RWPE1 (cell line): ENCODE measurements at regions not wholly inside any gene's neighbourhood (a gene's known extent, or its start where the extent isn't known, plus 50 kb on each side); places are given as distances from the start of the nearest gene placed in this dataset.

Experiments used
- CTCF ChIA-PET: fragments of 350-600 bp; sonication (Branson Sonifier 250); formaldehyde crosslinking; extraction: SDS; loops from one replicate; lab custom pipeline; 2021; lab: Yijun Ruan, JAX
- POLR2A ChIA-PET: fragments of 400-600 bp; formaldehyde crosslinking; extraction: SDS; loops from one replicate; lab custom pipeline; 2020; ENCODE audit warnings: antibody characterized with exemption; ENCODE audit not compliant: low non-redundant PET; lab: Yijun Ruan, JAX
- DNase-seq: peaks from one replicate; pipeline ENCODE4 v3.0.0; 2012; ENCODE audit warnings: low spot score
- H3K27ac ChIP-seq: fragments of 450-650 bp; 2 replicates; pipeline ENCODE4 v1.5.1; 2017
- TF ChIP-seq, protein P1 (sequence below): fragments of 450-650 bp; conservative IDR thresholded peaks from 2 replicates; pipeline ENCODE4 v1.5.1; 2017; ENCODE audit warnings: low read depth, mild to moderate bottlenecking

DNA sequence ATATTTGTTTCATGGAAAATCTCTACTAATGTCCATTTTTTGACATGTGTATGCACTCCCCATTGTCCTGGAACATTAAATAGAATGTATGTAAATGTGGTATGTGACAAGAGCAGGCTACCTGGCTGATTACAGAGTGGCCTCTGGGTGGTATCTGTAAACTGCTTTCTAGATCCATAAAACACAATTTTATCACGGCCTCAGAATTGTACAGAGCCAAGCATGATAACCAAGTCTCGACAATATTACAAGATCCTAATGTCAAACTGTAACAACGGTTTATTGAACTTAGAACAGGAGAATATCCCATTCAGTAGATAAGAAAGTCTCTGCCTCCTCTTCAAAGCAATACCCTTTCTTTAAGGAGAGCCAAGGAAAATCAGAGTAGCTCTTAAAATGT lies 212.4 kb downstream of the PCDH7 start:
- ChIA-PET CTCF (no interaction called here), POLR2A (no interaction called here)
- no peak for DNase-seq
- TF ChIP-seq, protein P1, sequence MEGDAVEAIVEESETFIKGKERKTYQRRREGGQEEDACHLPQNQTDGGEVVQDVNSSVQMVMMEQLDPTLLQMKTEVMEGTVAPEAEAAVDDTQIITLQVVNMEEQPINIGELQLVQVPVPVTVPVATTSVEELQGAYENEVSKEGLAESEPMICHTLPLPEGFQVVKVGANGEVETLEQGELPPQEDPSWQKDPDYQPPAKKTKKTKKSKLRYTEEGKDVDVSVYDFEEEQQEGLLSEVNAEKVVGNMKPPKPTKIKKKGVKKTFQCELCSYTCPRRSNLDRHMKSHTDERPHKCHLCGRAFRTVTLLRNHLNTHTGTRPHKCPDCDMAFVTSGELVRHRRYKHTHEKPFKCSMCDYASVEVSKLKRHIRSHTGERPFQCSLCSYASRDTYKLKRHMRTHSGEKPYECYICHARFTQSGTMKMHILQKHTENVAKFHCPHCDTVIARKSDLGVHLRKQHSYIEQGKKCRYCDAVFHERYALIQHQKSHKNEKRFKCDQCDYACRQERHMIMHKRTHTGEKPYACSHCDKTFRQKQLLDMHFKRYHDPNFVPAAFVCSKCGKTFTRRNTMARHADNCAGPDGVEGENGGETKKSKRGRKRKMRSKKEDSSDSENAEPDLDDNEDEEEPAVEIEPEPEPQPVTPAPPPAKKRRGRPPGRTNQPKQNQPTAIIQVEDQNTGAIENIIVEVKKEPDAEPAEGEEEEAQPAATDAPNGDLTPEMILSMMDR, result no peak
- no peak overlapping the region for H3K27ac ChIP-seq

DNA sequence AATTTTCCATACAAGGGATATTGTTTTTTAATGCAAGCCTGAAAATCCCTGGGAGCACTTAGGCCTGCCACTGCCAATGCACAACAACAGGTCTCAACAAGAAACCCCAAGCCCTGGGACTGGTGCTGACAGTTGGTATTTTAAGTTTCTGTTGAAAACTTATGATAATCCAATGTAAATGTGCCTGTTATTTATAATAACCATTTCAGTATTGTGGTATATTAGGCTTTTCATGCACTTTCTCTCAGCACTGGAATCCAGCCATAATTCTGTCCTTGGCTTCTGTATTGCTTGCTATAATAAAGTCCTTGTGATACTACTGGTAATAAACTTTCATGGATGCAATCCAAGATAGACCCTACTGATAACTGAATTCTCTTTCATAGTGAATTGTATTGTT lies 218.9 kb downstream of the PCDH7 start:
- no peak for DNase-seq
- ChIA-PET CTCF (no interaction called here), POLR2A (no interaction called here)
- H3K27ac ChIP-seq, result no peak overlapping the region
- TF ChIP-seq, protein P1, result no peak

DNA sequence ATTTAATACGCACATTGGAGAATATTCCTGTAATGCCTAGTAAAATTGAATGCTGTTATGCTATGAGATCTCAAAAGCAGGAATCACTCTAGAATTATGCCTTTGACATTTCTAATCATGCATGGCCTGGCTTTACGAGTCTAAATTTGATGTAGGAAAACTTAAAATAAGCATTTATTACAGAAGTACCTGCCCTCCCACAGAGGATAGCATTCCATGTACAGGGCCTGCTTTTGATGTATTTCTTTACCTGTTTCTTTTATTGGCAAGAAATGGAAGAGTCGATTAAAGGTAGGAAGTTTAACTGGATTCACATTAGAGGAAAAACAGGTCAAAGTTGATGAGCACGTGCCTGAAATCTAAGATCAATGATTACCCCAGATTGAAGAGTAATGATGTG lies 219.5 kb downstream of the PCDH7 start:
- TF ChIP-seq, protein P1, result no peak
- ChIA-PET POLR2A (no interaction called here), CTCF (no interaction called here)
- no peak for DNase-seq
- no peak overlapping the region for H3K27ac ChIP-seq

DNA sequence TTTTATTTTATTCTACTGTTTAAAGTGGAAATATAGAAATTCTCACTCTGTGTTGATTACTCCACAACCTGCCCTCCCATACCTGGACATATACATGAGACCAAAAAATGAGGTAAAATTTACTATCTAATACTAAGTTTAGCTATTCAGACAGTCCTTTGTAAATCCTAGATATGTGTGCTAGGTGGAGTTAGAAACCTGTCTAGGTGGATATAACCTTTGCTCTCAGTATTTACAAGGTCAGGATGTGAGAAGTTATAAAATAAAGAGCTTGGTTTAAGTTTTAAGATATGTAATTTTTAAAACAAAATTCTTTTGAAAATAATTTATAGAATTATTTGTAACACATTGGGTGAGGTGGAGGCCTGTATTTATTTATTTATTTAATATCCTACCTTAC lies 221.5 kb downstream of the PCDH7 start:
- TF ChIP-seq, protein P1, result no peak
- CTCF ChIA-PET, result no interaction called here

DNA sequence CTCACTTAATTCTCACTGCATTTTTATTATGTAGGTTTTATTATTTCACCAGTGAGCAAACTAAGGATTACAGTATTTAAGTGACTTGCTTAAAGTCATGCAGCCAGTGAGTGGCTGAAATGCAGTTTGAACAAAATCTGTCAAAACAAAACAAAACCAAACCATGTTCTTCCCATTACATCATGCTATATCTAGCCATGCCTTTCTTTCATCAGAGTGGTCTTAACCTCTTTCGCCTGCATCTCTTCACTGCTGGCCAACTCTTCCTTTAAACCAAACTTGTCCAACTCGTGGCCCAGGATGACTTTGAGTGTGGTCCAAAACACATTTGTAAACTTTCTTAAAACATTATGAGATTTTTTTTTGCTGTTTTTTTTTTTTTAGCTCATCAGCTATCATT lies 223.2 kb downstream of the PCDH7 start:
- POLR2A ChIA-PET, result no interaction called here
- TF ChIP-seq, protein P1, result no peak
- H3K27ac ChIP-seq, result no peak overlapping the region
- CTCF ChIA-PET, result interaction anchor here (0.7 kb wide), 1 partner anchor 21 kb away, joined by 3 read pairs; no protein-coding TSS in a partner anchor
- no peak for DNase-seq

More for the DNA sequence above, 221.5 kb downstream of the PCDH7 start:
- POLR2A ChIA-PET, result no interaction called here
- no peak overlapping the region for H3K27ac ChIP-seq
- DNase-seq, result no peak

DNA sequence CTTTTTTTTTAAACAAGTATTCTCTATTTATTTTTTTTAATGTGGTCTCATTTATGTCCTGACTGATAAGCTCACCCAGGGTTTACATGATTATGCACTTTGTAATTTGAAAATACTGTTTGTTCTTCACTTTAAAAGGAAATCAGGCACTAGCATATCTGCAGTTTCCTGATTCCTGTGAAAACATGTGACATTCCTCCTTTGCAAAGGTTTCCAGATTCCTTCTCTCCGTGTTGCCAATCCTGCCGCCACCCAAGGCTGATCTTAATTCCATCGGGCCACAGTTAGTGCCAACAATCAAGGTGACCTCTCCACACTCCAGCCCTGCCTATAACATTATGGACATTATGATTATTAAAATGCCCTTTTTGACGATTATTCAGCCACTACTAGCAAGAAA lies 225.4 kb downstream of the PCDH7 start:
- ChIA-PET POLR2A (no interaction called here), CTCF (no interaction called here)
- TF ChIP-seq, protein P1, result no peak
- DNase-seq, result no peak
- no peak overlapping the region for H3K27ac ChIP-seq

DNA sequence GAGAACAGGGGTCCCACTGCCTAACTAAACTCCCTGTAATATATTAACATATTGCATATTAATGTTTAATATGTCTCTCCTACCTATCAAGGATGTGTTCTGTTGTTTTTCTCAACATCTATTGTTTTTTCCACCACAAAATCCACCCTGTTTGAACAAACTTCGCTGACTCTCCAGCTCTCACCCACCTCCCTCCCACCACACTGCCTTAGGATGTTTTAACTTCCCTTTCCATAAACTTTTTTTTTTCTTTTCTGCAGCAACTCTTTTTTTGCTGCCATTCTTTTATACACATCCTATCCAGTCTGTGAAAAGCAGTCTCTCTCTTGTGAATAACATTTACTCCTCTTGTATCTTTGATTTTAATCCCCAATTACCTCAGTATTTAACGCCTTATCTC lies 226.1 kb downstream of the PCDH7 start:
- POLR2A ChIA-PET, result no interaction called here
- no peak for DNase-seq

More for the DNA sequence above, 226.1 kb downstream of the PCDH7 start:
- no peak overlapping the region for H3K27ac ChIP-seq
- CTCF ChIA-PET, result no interaction called here
- TF ChIP-seq, protein P1, result no peak
